NCI-H526 (cell line): ENCODE measurements at regions not wholly inside any gene's neighbourhood (a gene's known extent, or its start where the extent isn't known, plus 50 kb on each side); places are given as distances from the start of the nearest gene placed in this dataset.

ENCODE experiments used
- DNase-seq, 2 experiments: peaks; one replicate each; lab custom pipeline; 2025; lab: John Stamatoyannopoulos, UW

GRCh38 chr2:191559569-191559968 lies 118.4 kb upstream of the NABP1 start:
- DNase-seq: no peak

DNA sequence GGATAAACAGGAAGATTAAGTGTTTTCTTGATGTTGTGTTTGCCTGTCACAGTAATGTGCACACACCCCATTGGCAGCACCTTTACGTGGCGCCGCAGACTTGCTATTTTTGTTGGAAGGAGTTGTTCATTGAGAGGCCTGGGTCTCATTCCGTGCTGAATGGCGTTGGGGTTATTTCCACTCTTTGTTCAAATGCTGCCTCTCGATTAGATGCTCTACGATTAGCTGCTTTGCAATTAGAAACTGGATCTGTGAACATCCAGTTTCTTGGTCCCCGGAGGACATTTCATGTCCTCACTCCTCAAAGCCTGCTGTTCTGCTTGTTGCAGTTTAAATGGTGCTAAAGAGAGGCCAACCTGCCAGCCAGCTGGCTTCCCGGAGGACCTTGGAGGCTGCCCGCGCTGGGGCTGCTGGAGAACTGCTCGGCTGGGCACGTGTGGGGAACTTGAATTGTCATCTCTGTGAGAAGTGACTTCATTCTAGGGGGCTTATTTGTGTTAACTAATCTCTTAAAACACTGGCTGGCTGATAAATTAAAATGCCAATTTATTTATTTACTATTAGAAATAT lies 117.4 kb upstream of the NABP1 start:
- no peak for DNase-seq

- no peak for DNase-seq
These were observed 112.8 kb upstream of the NABP1 start for GRCh38 chr2:191565120-191565519.

DNA sequence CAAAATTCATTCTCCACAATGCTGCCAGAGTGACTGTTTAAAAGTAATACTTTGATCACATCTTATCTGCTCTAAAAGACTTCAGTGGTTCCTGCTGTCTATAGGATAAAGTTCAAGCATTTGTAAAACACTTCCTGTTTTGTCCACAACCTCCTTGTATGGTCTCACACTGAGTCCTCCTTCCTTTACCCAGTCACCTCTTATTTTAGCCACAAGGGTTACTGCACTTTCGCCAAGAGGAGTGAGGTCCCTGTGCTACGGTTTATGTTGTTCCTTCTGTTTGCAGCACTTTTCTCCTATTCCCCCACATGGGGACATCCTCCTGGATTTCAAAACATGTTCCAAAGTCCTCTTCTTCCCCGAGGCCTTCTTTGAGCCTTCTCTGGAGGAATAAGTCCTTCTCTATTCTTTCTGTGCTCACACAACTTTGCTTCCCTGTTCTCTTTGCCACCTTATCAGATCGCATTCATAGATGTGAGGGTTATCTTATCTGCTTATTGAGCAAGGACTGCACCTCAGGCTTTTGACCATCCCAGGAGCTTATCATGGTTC lies 112.2 kb upstream of the NABP1 start:
- DNase-seq: no peak

DNA sequence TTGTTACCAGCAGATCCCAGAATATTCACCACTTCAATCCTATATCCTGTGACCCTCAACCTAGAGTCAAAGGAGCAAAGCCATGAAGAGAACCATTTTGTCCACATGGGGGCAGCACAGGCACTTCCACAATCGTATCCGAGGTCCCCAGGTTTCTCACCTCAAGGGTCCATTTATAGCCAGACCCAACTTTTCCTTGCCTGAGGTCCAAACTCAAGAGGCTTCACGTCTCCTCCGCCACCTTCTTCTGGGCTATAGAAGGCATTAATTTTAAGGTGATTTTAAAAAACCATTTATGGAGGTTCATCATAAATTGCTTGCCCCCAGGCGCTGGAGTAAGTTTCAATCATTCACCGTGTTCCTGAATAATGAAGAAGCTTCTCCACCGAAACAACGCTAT lies 111.6 kb upstream of the NABP1 start:
- peak in 1 of 2 experiments; percentile 86 for DNase-seq

DNA sequence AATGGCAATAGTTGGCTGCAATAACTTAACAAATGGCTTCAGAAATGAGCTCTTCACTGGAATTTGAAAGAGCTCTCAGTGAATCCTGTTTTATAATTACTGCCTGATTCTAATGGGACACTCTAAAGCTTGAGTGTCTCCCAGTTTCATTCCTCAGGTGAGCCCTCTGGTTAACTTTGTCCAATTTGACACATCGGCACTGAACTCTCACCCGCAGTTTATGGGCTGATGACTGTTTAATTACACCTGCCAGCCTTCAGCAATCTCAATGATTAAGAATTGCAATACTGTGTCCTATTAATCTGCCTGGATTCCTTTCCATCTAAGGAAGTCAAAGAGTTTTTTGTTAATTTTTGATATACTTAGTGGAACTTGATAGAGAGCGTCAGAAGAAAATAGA lies 110.7 kb upstream of the NABP1 start:
- no peak for DNase-seq

- peak in 1 of 2 experiments; percentile 10 for DNase-seq
These were observed 108.9 kb upstream of the NABP1 start for GRCh38 chr2:191569025-191569424.

DNA sequence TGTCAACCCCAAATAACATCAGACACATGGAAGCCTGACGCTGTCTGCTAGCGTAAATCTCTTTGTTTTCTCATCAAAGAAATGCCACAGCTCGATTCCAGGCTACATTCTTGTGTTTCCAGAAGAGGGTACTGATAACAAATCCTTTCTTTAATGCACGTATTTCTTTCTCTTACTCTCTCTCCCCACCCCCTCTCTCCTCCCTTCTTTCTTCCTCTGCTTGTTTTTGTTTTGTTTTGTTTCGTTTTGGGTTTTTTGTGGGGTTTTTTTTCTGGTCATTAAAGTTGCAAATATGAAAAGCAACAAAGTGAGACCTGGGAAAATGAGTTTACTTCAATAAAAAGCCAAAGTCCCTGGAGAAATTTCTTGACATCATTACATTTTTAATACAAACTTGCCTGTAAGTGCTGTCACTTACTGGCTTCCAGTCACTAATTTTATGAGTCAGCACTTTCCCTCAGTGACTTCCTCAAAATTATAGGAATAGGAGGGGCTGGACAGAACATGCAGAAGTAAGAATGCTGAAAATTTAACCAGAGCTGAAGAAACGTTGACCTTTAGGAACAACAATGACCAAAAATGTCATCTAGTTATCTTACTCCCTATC lies 106.7 kb upstream of the NABP1 start:
- DNase-seq: peak in 1 of 2 experiments; percentile 51

DNA sequence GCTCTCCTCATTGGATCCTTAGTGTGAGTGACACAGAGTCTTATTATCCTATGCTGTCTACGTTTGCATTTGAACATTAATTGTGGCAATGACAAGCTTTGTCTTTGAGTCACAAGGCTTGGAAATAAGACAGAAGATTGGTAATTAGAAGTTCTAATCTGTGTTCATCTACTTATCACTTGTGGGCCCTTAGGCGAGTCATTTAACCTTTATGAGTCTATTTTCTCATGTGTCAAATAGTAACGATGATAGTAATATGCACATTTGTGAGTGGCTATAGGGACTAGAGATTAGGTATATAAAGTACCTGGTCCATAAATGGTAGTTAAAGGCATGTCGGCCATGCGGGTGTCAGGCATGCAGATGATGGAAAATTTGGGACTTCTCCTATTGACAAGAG lies 105.6 kb upstream of the NABP1 start:
- no peak for DNase-seq

GRCh38 chr2:191573216-191573615 lies 104.7 kb upstream of the NABP1 start:
- DNase-seq: no peak

GRCh38 chr2:191574232-191574631 lies 103.7 kb upstream of the NABP1 start:
- DNase-seq: no peak

DNA sequence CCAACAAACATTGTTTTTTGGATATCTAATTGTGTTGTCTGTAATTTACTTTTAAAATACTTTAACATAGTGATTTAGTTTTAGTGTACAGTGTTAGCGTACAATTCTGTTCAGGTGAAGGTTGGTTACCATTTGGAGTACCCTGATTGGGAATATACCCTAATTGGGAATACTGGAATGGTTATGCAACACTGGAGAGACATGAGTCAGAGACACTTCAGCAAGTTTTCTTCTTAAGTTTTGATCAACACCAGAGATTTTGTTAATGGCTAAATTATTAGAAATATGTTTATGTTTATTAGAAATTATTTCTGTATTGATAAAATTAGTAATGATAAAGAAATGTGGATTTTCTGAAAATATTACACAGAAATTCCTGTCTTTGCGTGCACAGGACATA lies 100.3 kb upstream of the NABP1 start:
- no peak for DNase-seq

DNA sequence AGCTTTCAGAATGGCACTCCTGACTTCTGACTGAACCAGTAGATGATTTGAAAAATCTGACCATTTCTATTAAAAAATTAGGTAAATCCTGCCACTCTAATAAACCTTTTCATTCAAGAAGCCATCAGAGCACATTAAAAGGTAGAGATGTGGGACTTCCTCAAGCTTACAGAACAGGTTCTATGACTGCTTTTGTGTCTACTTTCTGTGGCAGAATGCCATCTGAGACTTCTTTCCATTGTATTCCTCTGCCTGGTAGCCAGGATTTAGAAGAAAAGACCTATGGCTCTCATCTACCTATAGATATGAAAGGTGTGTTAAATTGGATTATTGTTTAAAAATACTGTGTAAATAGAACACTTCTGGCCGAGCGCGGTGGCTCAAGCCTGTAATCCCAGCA lies 99.9 kb upstream of the NABP1 start:
- no peak for DNase-seq

- DNase-seq: peak in 1 of 2 experiments; percentile 53
These were observed 97.4 kb upstream of the NABP1 start for GRCh38 chr2:191580581-191580980.

DNA sequence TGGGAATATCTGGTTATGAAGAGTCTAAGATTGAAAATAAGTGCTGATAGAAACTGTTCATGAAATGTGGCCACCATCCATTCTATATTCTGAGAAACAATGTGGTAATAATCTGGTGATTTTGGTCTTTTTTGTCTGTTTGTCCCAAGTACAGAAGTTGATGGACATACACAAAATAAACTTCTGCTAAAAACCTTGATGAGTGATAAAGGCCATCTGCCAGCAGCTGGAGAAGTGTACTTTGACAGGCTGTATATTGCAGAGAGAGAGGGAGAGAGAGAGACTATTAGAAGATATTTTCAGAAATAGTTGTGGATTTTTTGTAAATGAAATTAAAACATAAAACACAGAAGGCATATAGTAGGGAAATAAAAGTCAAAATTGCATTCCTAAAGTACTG lies 96.9 kb upstream of the NABP1 start:
- no peak for DNase-seq

- DNase-seq: no peak
These were observed 95.6 kb upstream of the NABP1 start for GRCh38 chr2:191582355-191582754.

- no peak for DNase-seq
These were observed 86.9 kb upstream of the NABP1 start for GRCh38 chr2:191591025-191591424.

DNA sequence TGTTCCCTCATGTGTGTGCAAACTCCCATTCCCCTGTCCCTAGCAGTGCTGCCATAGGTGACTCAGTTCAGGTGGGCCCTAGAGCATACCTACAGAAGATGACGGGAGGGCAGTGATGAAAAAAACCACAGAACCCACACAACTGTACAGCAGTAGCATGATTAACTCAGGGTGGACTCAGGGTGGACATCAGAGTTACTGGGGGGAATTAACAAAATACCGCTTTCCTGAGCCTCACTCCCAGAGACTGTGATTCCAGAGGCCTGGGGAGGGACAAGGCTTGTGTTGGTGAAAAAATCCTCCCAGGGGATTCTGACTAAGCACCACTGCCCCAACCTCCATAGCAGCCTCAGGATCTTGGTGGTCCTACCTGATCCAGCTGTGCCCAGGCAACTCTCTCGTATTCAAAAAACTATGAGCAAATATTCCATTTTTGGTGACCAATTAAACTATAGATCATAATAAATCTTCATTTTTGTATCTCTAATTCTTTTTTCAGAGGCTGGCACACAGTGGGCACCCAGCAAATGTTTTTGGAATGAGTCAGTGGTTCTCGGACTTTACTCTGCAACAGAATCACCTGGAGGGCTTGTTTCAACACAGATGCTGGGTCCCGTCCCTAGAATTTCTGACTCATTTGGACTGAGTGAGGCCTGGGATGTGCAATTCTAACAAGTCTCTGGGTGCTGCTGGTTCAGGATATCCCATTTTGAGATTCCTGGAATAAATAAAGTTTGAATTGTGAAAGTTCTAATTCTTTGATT lies 84.1 kb upstream of the NABP1 start:
- DNase-seq: no peak

- peak in 1 of 2 experiments; percentile 9 for DNase-seq
These were observed 80.7 kb upstream of the NABP1 start for GRCh38 chr2:191597186-191597751.

DNA sequence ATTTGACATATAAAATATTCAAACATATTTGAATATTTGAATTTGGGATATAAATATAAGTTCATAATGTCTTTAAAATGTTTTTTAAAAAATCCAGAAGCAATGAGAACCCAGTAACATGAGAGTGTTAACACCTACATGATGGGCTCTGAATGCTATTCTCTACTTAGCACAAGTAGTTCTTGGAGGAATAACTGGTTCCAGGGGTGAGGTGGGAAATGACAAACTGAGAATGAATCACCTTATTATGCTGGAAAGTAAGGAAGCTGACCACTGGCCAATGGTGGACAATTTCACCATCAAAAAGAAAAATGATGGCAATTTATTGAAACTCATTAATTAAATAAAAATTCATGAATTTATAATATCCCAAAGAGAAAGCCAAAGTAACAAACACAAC lies 79.6 kb upstream of the NABP1 start:
- DNase-seq: no peak

DNA sequence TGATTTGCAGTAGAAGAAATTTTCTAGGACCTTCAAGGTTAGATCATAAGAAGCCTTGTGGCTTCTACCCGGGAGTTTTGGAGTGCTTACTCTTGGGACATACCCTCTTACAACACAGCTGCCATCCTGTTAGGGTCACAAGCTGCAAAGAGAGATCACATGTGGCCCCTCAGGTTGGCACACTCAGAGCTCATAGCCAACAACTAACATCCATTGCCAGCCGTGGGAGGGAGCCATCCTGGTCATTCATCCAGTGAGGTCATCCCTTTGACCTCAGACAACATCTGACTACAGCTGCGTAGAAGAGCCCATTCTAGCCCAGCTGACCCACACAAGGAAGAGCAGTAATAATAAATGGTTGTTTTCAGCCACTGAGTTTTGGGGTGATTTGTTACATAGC lies 76.9 kb upstream of the NABP1 start:
- no peak for DNase-seq

GRCh38 chr2:191604154-191604553 lies 73.8 kb upstream of the NABP1 start:
- no peak for DNase-seq

- no peak for DNase-seq
These were observed 70.8 kb upstream of the NABP1 start for GRCh38 chr2:191607096-191607495.
